Endothelial cell (in vitro differentiated cells): ENCODE measurements at regions not wholly inside any gene's neighbourhood (a gene's known extent, or its start where the extent isn't known, plus 50 kb on each side); places are given as distances from the start of the nearest gene placed in this dataset.

ENCODE experiments used
- DNase-seq: peaks from one replicate; pipeline ENCODE4 v3.0.0; 2021; ENCODE audit warnings: low spot score
- H3K27ac Mint-ChIP-seq: one replicate; pipeline ENCODE4 v1.8.0; 2021; ENCODE audit warnings: mixed read lengths, inconsistent platforms; ENCODE audit not compliant: unreplicated experiment
- H3K27me3 Mint-ChIP-seq: one replicate; pipeline ENCODE4 v1.8.0; 2021; ENCODE audit warnings: mild to moderate bottlenecking, moderate library complexity, mixed read lengths, inconsistent platforms; ENCODE audit not compliant: unreplicated experiment
- H3K36me3 Mint-ChIP-seq: one replicate; pipeline ENCODE4 v1.8.0; 2021; ENCODE audit warnings: mild to moderate bottlenecking, low read depth, mixed read lengths, inconsistent platforms; ENCODE audit not compliant: unreplicated experiment
- H3K4me1 Mint-ChIP-seq: one replicate; pipeline ENCODE4 v1.8.0; 2021; ENCODE audit warnings: mild to moderate bottlenecking, mixed read lengths, inconsistent platforms; ENCODE audit not compliant: unreplicated experiment
- H3K4me3 Mint-ChIP-seq: one replicate; pipeline ENCODE4 v1.8.0; 2021; ENCODE audit warnings: mild to moderate bottlenecking, mixed read lengths, inconsistent platforms; ENCODE audit not compliant: unreplicated experiment
- H3K9me3 Mint-ChIP-seq: one replicate; pipeline ENCODE4 v1.8.0; 2021; ENCODE audit warnings: mixed read lengths, inconsistent platforms; ENCODE audit not compliant: unreplicated experiment
- CTCF ChIP-seq: fragments of 200-600 bp; sonication (generic); IDR thresholded peaks from one replicate; pipeline ENCODE4 v1.5.0; 2021; ENCODE audit warnings: antibody characterized with exemption; ENCODE audit not compliant: unreplicated experiment

GRCh38 chr18:22549260-22549937 is 131.7 kb upstream of the CTAGE1 start:
- no peak for TF ChIP-seq CTCF
- Mint-ChIP-seq H3K4me3 (no peak overlapping the region), H3K27ac (no peak overlapping the region), H3K9me3 (no peaks in the 10 kb centered on the region), H3K36me3 (no peaks in the 10 kb centered on the region), H3K4me1 (no peaks in the 10 kb centered on the region), H3K27me3 (no peaks in the 10 kb centered on the region)
- no peak for DNase-seq

DNA sequence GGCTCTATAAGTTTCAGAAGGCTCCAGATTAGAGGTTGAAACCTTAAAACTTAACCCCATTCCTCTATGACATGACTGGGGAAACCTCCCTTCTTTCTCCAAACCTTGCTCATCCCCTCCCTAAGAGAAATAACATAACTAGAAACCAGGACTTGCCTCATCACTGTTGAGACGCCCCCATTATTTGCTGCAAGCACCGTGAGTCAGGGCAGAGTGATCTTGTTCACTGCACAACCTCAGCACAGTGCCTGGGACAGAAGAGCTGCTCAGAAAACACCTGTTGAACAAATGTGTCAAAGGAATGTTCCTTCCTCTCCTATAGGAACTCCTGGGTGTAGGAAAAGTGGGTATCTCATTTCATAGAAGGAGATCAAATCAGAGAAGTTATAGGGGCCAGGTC is 132.7 kb upstream of the CTAGE1 start:
- Mint-ChIP-seq H3K9me3 (no peaks in the 10 kb centered on the region), H3K4me1 (no peaks in the 10 kb centered on the region), H3K4me3 (no peak overlapping the region), H3K27ac (no peak overlapping the region), H3K27me3 (no peaks in the 10 kb centered on the region), H3K36me3 (no peaks in the 10 kb centered on the region)
- no peak for TF ChIP-seq CTCF
- DNase-seq = no peak

- no peak for DNase-seq
- no peak for TF ChIP-seq CTCF
- Mint-ChIP-seq H3K27ac (no peak overlapping the region), H3K4me3 (no peak overlapping the region), H3K9me3 (no peaks in the 10 kb centered on the region), H3K27me3 (no peaks in the 10 kb centered on the region), H3K4me1 (no peaks in the 10 kb centered on the region), H3K36me3 (no peaks in the 10 kb centered on the region)
These were observed 133.1 kb upstream of the CTAGE1 start for GRCh38 chr18:22550861-22551260.

DNA sequence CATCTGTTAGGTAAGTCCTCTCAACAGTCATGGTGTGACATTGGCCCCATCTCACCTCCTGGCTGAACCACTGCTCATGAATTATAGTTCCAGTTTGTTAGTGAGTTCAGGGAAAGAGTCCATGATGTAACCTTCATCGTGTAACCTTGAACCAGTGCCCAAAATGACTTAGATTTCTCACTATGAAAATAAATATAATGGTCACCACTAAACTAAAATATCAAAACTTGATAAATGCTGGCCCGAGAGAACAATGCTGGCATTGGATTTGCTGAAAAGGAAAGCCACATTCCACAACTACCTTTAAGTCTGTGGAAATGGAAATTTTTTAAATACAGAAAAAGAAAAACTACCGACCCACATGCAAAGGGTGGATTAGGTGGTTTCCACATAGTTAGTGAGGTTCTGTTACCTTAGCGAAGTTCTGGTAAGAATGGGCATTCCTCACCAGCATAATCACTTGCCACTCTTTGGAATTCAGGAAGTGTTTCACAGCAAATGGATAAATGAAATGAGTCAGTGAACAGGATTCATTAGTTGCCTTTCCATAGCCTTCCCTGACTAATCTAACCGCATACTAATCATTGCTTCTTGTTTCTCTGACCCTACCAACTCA is 133.9 kb upstream of the CTAGE1 start:
- no peak overlapping the region for H3K4me3 Mint-ChIP-seq
- H3K27ac Mint-ChIP-seq = no peak overlapping the region
- no peak for DNase-seq
- H3K27me3 Mint-ChIP-seq = no peaks in the 10 kb centered on the region
- no peaks in the 10 kb centered on the region for H3K9me3 Mint-ChIP-seq
- TF ChIP-seq CTCF = no peak
- H3K4me1 Mint-ChIP-seq = peaks cover 4% of the 10 kb centered on the region
- no peaks in the 10 kb centered on the region for H3K36me3 Mint-ChIP-seq

GRCh38 chr18:22552254-22552653 is 134.5 kb upstream of the CTAGE1 start:
- no peaks in the 10 kb centered on the region for H3K36me3 Mint-ChIP-seq
- H3K4me1 Mint-ChIP-seq = peaks cover 10% of the 10 kb centered on the region
- H3K9me3 Mint-ChIP-seq = no peaks in the 10 kb centered on the region
- H3K27me3 Mint-ChIP-seq = no peaks in the 10 kb centered on the region
- TF ChIP-seq CTCF = no peak
- H3K27ac Mint-ChIP-seq = no peak overlapping the region
- H3K4me3 Mint-ChIP-seq = no peak overlapping the region
- DNase-seq = no peak
